Fibroblast of lung (primary cell): ENCODE measurements at regions not wholly inside any gene's neighbourhood (a gene's known extent, or its start where the extent isn't known, plus 50 kb on each side); places are given as distances from the start of the nearest gene placed in this dataset.

Experiments
- DNase-seq, 2 donors: peaks; one replicate each; pipeline versions ENCODE4 v3.0.0 to v3.0.0-alpha.2; 2010; ENCODE audit warnings: low read depth in 2 of 2
- H2AFZ ChIP-seq: 2 replicates; pipeline ENCODE4 v1.5.1; 2012; ENCODE audit warnings: low read length, control low read depth, inconsistent platforms
- H3K27ac ChIP-seq: 2 replicates; pipeline ENCODE4 v1.5.1; 2011; ENCODE audit warnings: low read length, control low read depth; ENCODE audit not compliant: insufficient read depth
- H3K27me3 ChIP-seq: 2 replicates; pipeline ENCODE4 v1.5.1; 2011; ENCODE audit warnings: mild to moderate bottlenecking, low read length; ENCODE audit not compliant: control insufficient read depth, insufficient read depth
- H3K36me3 ChIP-seq: 2 replicates; pipeline ENCODE4 v1.5.1; 2011; ENCODE audit warnings: low read length; ENCODE audit not compliant: control insufficient read depth, insufficient read depth
- H3K4me1 ChIP-seq: 2 replicates; pipeline ENCODE4 v1.5.1; 2011; ENCODE audit warnings: low read length; ENCODE audit not compliant: control insufficient read depth, insufficient read depth; ENCODE audit errors: extremely low read depth
- H3K4me2 ChIP-seq: 2 replicates; pipeline ENCODE4 v1.5.1; 2011; ENCODE audit warnings: low read length, control low read depth; ENCODE audit not compliant: insufficient read depth; ENCODE audit errors: extremely low read depth
- H3K4me3 ChIP-seq, 4 experiments: fragments of 200-600 bp in 1 of 4; sonication (generic) in 1 of 4; replicated peaks in 1 of 4; 2 replicates each; pipeline ENCODE4 v1.5.1; 2011 to 2016; ENCODE audit warnings: low read length in 4 of 4, low read depth in 3 of 4, mild to moderate bottlenecking in 3 of 4, control low read depth in 2 of 4, inconsistent platforms in 1 of 4, mixed read lengths in 1 of 4; ENCODE audit not compliant: insufficient read depth in 1 of 4; ENCODE audit errors: control extremely low read depth in 1 of 4
- H3K79me2 ChIP-seq: 2 replicates; pipeline ENCODE4 v1.5.1; 2012; ENCODE audit warnings: mild to moderate bottlenecking, low read length, inconsistent platforms; ENCODE audit not compliant: control insufficient read depth, insufficient read depth
- H3K9ac ChIP-seq: 2 replicates; pipeline ENCODE4 v1.5.1; 2011; ENCODE audit warnings: mild to moderate bottlenecking, low read length, control low read depth; ENCODE audit not compliant: insufficient read depth
- H3K9me3 ChIP-seq: 2 replicates; pipeline ENCODE4 v1.5.1; 2012; ENCODE audit warnings: low read depth, low read length; ENCODE audit not compliant: control insufficient read depth, insufficient read depth
- H4K20me1 ChIP-seq: 2 replicates; pipeline ENCODE4 v1.5.1; 2011; ENCODE audit warnings: low read length; ENCODE audit not compliant: control insufficient read depth, insufficient read depth; ENCODE audit errors: extremely low read depth
- EZH2 ChIP-seq: IDR thresholded peaks from 2 replicates; pipeline ENCODE4 v1.5.1; 2012; ENCODE audit warnings: low read length, control low read depth, mild to moderate bottlenecking; ENCODE audit errors: missing control alignments
- TF ChIP-seq, protein P1 (sequence below), 2 donors: IDR thresholded peaks in 1 of 2; conservative IDR thresholded peaks in 1 of 2; 1 replicate in 1 of 2; 2 replicates in 1 of 2; pipeline ENCODE4 v1.5.1; 2011 to 2012; ENCODE audit warnings: low read length in 2 of 2, control low read depth in 1 of 2, inconsistent platforms in 1 of 2, low read depth in 1 of 2, mild to moderate bottlenecking in 1 of 2

- Histone ChIP-seq H2AFZ (no peak overlapping the region), H3K27me3 (no peaks in the 10 kb centered on the region), H3K36me3 (no peaks in the 10 kb centered on the region), H3K9ac (no peak overlapping the region), H3K4me3 (no peak overlapping the region), H3K4me2 (no peak overlapping the region), H3K9me3 (no peaks in the 10 kb centered on the region), H3K4me1 (peaks cover 6% of the 10 kb centered on the region), H3K27ac (no peak overlapping the region), H4K20me1 (no peaks in the 10 kb centered on the region), H3K79me2 (no peaks in the 10 kb centered on the region)
- DNase-seq, result no peak
- no peak for TF ChIP-seq EZH2
- TF ChIP-seq, protein P1, sequence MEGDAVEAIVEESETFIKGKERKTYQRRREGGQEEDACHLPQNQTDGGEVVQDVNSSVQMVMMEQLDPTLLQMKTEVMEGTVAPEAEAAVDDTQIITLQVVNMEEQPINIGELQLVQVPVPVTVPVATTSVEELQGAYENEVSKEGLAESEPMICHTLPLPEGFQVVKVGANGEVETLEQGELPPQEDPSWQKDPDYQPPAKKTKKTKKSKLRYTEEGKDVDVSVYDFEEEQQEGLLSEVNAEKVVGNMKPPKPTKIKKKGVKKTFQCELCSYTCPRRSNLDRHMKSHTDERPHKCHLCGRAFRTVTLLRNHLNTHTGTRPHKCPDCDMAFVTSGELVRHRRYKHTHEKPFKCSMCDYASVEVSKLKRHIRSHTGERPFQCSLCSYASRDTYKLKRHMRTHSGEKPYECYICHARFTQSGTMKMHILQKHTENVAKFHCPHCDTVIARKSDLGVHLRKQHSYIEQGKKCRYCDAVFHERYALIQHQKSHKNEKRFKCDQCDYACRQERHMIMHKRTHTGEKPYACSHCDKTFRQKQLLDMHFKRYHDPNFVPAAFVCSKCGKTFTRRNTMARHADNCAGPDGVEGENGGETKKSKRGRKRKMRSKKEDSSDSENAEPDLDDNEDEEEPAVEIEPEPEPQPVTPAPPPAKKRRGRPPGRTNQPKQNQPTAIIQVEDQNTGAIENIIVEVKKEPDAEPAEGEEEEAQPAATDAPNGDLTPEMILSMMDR (conservative IDR thresholded peaks at IDR 0.05 in 1 of 2, IDR thresholded peaks at IDR 0.05 in 1 of 2; ENCODE audit: low read depth in 1 of 2, low read length in 2 of 2), result no peak
These were observed 318.5 kb upstream of the SEMA3A start for GRCh38 chr7:84513061-84513460.

DNA sequence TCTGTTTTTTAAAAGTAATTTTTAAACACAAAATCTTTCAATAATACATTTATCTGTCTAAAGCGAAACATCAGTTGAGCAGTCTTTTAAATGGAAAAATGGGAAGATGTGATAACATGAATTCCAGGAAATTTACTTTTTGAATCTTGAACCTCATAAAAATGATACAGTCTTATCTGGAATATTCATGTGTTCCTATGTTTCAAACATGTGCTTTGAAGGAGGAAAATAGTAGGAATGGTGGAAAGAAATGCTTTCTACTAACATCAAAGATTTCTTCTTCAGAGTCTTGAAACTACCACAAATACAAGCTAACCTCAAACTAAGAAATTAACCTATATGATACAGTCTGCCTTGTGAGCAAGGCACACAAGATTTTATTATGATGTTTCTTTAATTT is 317.5 kb upstream of the SEMA3A start:
- no peak overlapping the region for H3K4me2 ChIP-seq
- peaks cover 6% of the 10 kb centered on the region for H3K4me1 ChIP-seq
- no peak overlapping the region for H3K27ac ChIP-seq
- H3K9me3 ChIP-seq, result no peaks in the 10 kb centered on the region
- no peaks in the 10 kb centered on the region for H3K36me3 ChIP-seq
- H2AFZ ChIP-seq, result no peak overlapping the region
- no peak overlapping the region for H3K4me3 ChIP-seq
- H3K9ac ChIP-seq, result no peak overlapping the region
- no peaks in the 10 kb centered on the region for H4K20me1 ChIP-seq
- no peaks in the 10 kb centered on the region for H3K79me2 ChIP-seq
- TF ChIP-seq EZH2, result no peak
- TF ChIP-seq, protein P1 (conservative IDR thresholded peaks at IDR 0.05 in 1 of 2, IDR thresholded peaks at IDR 0.05 in 1 of 2; ENCODE audit: low read depth in 1 of 2, low read length in 2 of 2), result no peak
- H3K27me3 ChIP-seq, result no peaks in the 10 kb centered on the region
- no peak for DNase-seq

GRCh38 chr7:84510505-84510904 is 315.9 kb upstream of the SEMA3A start:
- no peak for TF ChIP-seq EZH2
- TF ChIP-seq, protein P1 (conservative IDR thresholded peaks at IDR 0.05 in 1 of 2, IDR thresholded peaks at IDR 0.05 in 1 of 2; ENCODE audit: low read depth in 1 of 2, low read length in 2 of 2), result no peak
- H3K9ac ChIP-seq, result no peak overlapping the region
- H3K4me2 ChIP-seq, result peak overlapping the region; percentile 36
- no peaks in the 10 kb centered on the region for H3K36me3 ChIP-seq
- H4K20me1 ChIP-seq, result no peaks in the 10 kb centered on the region
- H3K9me3 ChIP-seq, result no peaks in the 10 kb centered on the region
- H3K27ac ChIP-seq, result no peak overlapping the region
- H3K27me3 ChIP-seq, result no peaks in the 10 kb centered on the region
- H3K79me2 ChIP-seq, result no peaks in the 10 kb centered on the region
- peak overlapping the region; percentile 50 for H2AFZ ChIP-seq
- peaks cover 6% of the 10 kb centered on the region for H3K4me1 ChIP-seq
- H3K4me3 ChIP-seq, result no peak overlapping the region
- peak; percentile 36 to 86 for DNase-seq
